CD4-positive, alpha-beta T cell treated with Interleukin-15 for 1 hour (primary cell): ENCODE measurements at regions not wholly inside any gene's neighbourhood (a gene's known extent, or its start where the extent isn't known, plus 50 kb on each side); places are given as distances from the start of the nearest gene placed in this dataset.
"Not testable (repeated sequence)": the region's sequence is repeated elsewhere in the genome, so short reads cannot be mapped to it uniquely, and the experiment has no call there.

ENCODE experiments used
- DNase-seq: peaks from one replicate; pipeline ENCODE4 v3.0.0-alpha.2; 2020

- peak; percentile 86 for DNase-seq
Measured at GRCh38 chr5:42949348-42950115, 90.6 kb downstream of the ANXA2R start.

GRCh38 chr5:42948961-42949347 lies 91.2 kb downstream of the ANXA2R start:
- DNase-seq, result no peak

DNA sequence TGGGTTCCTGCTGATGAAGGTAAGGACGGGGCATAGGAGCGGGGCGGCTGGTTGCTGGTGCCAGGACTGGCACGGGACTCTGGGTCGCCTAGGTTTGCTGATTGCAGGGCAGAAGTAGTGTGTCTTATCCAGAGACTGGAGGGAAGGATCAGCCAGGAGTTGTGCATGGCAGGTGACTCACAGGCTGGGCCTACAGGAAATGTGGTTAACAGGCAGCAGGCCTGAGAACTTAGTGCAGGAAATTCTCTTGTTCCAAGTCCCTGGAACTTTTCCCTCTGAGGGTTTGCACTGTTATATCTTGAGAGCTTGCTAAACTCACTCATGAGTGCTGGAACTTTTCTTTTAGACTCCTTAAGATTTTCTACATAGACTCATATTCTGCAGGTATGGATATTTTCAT lies 95.1 kb downstream of the ANXA2R start:
- no peak for DNase-seq

DNA sequence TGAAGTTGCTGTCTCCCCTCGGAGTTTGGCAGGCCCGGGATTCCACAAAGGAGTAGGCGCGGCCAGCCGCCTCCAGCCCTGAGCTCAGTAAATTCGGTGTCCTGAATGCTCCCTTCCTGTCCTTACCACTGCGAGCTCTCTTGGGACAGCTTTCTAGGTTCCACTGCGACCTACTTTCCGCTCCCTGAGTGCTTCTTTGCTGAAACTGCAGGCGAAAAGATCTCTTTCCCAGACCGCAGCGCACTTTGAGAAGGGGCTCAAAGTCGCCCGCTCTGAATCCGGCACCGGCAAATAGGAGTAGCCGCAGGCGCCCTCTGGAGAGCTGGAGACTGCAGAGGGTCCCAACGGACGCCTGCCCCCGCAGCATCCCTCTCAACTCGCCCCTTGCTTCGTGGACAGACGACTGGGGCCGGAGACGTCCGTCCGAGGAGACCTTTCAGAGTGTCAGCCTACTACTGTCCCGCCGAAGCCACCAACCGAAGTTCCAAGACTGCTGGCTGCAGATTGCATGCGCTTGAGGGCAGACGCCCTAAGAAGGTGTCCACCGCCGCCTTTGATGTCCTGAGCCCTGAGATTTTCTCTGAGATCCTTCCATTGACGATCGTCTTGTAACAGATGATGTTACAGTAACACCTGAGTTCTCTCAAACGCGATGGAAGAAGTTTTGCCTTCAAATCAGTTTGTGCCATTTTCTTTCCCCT lies 96.0 kb downstream of the ANXA2R start:
- DNase-seq, result no peak

GRCh38 chr5:42940853-42941252 lies 99.3 kb downstream of the ANXA2R start:
- DNase-seq, result no peak

GRCh38 chr5:42932011-42932410 lies 108.1 kb downstream of the ANXA2R start:
- not testable (repeated sequence) for DNase-seq

DNA sequence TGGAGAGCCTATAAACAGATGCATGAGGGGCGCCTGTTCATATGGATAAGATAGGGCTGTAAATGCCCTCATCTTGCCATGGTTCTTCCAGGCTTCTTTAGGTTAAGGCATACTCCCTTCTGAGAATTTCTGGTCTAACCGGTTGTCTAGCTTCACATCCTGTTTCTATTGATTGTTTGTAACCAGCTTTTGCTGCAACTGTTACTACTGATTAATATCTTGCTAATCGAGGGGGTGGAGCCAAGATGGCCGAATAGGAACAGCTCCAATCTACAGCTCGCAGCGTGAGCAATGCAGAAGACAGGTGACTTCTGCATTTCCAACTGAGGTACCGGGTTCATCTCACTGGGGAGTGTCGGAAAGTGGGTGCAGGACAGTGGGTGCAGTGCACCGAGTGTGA lies 108.7 kb downstream of the ANXA2R start:
- DNase-seq, result not testable (repeated sequence)

GRCh38 chr5:42930934-42931333 lies 109.2 kb downstream of the ANXA2R start:
- DNase-seq, result no peak

DNA sequence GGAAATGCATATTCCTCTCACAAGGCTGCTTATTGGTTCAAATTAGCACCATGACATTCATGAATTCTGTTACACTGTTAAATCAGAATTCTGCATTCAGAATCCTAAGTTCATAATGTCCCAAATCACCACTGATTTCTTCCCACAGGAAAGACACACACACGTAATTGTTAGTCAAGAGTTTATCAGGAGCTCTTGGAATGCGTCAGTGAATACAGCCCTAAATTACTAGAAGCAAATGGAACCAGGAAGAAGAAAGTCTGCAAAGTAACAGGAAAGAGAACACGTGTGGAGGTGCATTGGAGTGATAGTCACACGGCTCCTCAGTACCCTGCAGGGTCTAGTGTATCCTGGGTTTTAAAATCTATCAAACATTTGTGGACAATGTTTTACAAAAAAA lies 110.2 kb downstream of the ANXA2R start:
- DNase-seq, result no peak

DNA sequence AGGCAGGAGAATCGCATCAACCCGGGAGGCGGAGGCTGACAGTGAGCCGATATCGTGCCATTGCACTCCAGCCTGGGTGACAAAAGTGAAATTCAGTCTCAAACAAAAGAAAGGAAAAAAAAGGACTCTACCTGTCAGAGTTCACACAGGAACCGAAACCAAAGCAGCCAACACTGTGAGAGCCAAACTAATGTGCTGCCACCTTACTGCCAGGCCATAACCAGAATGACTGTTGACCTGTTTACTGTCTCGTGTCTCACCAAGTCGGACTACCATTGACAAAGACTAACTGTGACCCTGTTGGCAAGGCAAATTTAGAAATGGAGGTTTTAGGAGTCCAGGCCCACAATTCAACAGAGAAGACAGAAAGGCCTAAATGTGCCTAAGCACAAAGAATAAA lies 112.4 kb downstream of the ANXA2R start:
- no peak for DNase-seq

DNA sequence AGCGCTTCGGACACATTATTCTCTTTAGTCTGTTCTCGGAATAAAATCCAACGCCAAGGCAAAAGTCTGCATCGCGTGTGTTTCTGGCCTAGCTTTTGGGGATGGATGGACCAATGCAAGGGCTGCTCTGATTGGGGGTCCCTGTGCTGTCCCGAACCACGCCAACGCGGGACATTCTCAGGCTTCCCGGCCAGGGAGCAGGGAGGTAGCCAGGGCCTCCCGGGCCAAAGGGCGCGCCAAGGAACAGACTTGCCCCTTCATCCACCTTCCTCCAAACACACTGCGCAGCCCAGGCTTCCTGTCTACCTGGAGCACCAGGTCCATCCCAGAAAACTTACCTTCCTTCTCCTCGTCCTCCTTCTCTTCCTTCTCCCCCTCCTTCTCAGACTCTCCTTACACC lies 113.0 kb upstream of the SELENOP start:
- no peak for DNase-seq

DNA sequence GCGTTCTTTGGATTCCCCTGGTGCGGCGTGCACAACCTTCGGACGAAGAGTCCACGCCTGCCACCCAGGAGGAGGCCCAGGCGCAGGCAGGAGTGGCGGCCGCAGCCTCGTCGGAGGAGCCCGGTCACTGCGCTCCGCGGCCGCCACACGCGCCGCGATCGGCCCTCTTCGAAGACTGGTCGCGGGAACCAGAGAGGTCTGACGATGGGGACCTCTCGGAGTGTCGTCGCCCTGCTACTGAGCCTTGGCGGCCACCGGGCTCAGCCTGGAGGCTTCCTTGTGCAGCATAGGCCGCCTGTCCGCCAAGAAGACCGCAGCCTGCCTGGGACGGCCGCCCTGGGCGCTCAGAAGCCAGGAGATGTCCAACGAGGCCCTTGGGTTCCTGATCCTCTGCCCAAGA lies 112.5 kb upstream of the SELENOP start:
- no peak for DNase-seq

GRCh38 chr5:42923710-42924109 lies 112.0 kb upstream of the SELENOP start:
- DNase-seq, result no peak

- DNase-seq, result no peak
Measured at GRCh38 chr5:42919600-42919999, 107.9 kb upstream of the SELENOP start.

GRCh38 chr5:42915306-42915866 lies 103.7 kb upstream of the SELENOP start:
- no peak for DNase-seq

- DNase-seq, result peak; percentile 57
Measured at GRCh38 chr5:42912184-42912798, 100.6 kb upstream of the SELENOP start.

DNA sequence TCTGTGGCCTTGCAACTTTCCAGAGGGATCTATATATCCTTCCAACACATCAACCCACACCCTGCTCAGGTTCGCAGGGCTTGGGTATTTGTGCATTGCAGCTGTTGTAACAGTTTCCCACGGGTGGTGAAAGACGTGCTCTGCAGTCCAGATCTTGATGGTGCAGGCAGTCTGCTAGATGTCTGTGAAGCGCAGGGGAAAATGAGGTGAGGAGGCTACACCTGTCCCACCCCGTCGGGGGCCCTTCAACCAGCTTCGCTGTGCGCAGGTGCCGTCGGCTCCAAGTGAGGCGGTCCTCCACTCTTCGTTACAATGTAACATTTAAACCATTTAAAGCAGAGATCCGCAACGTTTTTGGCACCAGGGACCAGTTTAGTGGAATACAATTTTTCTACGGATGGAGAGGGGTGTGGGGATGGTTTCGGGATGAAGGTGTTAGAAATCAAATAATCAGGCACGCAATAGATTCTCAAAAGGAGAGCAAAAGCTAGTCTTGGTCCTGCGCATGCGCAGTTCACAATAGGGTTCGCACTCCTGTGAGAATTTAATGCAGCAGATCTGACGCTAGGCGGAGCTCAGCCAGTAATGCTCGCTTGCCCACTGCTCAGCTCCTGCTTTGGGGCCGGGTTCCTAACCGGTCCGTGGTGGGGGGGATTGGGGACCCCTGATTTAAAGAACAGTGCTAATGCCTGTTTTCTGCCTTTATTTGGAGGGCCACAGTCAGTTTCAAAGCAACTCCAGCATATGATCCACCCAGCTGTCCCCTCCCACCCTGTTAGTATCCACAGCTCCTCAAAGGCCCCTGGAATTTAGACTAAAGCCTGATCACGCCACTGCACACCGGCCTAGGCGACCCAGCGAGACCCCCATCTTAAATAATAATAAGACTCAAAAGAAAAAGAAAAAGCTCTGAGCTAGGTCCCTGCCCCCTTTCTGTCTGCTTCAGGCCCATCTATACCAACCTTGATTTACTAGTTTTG lies 97.1 kb upstream of the SELENOP start:
- peak; percentile 91 for DNase-seq

DNA sequence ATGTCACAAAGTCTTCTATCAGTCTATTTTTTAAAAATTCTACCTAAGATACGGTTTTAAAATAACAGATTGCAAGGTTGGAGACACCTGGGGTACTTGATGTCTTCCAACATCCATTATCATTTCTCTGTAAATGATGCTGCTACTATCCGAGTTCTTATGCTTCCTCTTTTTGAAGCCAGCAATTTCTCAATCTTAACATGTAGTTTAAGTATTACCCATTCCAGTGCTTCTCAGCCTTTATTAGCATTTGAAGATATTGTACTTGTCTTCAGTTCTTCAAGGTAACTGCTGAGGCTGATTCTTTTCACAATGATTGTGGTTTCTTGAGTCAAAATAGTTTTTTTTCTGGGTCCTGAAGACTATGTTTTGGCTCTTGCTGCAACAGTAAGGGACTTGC lies 96.4 kb upstream of the SELENOP start:
- no peak for DNase-seq

GRCh38 chr5:42905827-42906226 lies 94.1 kb upstream of the SELENOP start:
- DNase-seq, result no peak

GRCh38 chr5:42900734-42901133 lies 89.0 kb upstream of the SELENOP start:
- no peak for DNase-seq

GRCh38 chr5:42898760-42899159 lies 87.1 kb upstream of the SELENOP start:
- no peak for DNase-seq

GRCh38 chr5:42896523-42896922 lies 84.8 kb upstream of the SELENOP start:
- no peak for DNase-seq

- DNase-seq, result no peak
Measured at GRCh38 chr5:42894057-42894456, 82.4 kb upstream of the SELENOP start.
